Lower leg skin (tissue), 4 donors: ENCODE measurements at regions not wholly inside any gene's neighbourhood (a gene's known extent, or its start where the extent isn't known, plus 50 kb on each side); places are given as distances from the start of the nearest gene placed in this dataset.

Source experiments
- DNase-seq, 2 donors: peaks; one replicate each; pipeline ENCODE4 v3.0.0-alpha.2; 2019; ENCODE audit warnings: low spot score in 2 of 2
- H3K4me3 ChIP-seq: fragments of 200-600 bp; sonication (generic); 2 replicates; pipeline ENCODE4 v1.5.1; 2017; ENCODE audit warnings: mild to moderate bottlenecking, low read depth; ENCODE audit not compliant: poor library complexity, severe bottlenecking
- CTCF ChIP-seq, 3 donors: fragments of 450-650 bp; IDR thresholded peaks; one replicate each; pipeline ENCODE4 v1.5.1; 2016; ENCODE audit warnings: antibody characterized with exemption in 3 of 3, mild to moderate bottlenecking in 3 of 3, moderate library complexity in 2 of 3
- POLR2A ChIP-seq, 2 donors: fragments of 450-650 bp; IDR thresholded peaks; one replicate each; pipeline ENCODE4 v1.6.1; 2016 to 2017; ENCODE audit warnings: antibody characterized with exemption in 2 of 2, mild to moderate bottlenecking in 1 of 2, moderate library complexity in 1 of 2
- WGBS, 2 donors: methylation state at CpG; one replicate each; pipeline ENCODE4 v1.1.5; 2018; 5-methylcytosine and 5-hydroxymethylcytosine counted together
- intact Hi-C: fragments of 100-400 bp; cut with DNase I; formaldehyde crosslinking; loops from one replicate; pipeline ENCODE4 v1.15.0; 2023; ENCODE audit warnings: low total_unique reads

GRCh38 chr9:73714294-73714693 lies 562.6 kb downstream of the ANXA1 start:
- TF ChIP-seq POLR2A (IDR thresholded peaks at IDR 0.05) = no peak
- TF ChIP-seq CTCF (IDR thresholded peaks at IDR 0.05) = no peak
- no peak for DNase-seq
- 29 to 67% methylated on average over 1 of the region's 1 CpG for WGBS, 2 donors
- no peak overlapping the region for H3K4me3 ChIP-seq
- intact Hi-C loops = no loop called here

DNA sequence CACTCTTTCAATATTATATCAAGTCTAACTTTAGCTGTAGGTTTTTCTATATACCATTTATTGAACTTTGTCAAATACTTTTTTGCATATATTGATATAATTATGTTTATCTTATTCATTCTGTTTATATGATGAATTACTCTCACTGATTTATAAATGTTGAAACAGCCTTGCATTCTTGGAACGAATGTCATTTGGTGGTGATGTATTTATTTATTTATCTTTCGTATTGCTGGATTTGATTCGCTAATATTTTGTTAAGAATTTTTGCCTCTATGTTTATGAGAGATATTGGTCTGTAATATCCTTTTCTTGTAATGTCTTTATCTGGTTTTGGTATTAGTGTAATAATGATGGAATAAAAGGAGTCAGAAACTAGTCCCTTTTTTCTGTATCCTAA lies 563.9 kb downstream of the ANXA1 start:
- TF ChIP-seq CTCF (IDR thresholded peaks at IDR 0.05) (no peak), POLR2A (IDR thresholded peaks at IDR 0.05) (no peak)
- H3K4me3 ChIP-seq = no peak overlapping the region
- intact Hi-C loops = no loop called here
- no peak for DNase-seq
- WGBS, 2 donors = 89 to 94% methylated on average over 3 of the region's 3 CpGs

DNA sequence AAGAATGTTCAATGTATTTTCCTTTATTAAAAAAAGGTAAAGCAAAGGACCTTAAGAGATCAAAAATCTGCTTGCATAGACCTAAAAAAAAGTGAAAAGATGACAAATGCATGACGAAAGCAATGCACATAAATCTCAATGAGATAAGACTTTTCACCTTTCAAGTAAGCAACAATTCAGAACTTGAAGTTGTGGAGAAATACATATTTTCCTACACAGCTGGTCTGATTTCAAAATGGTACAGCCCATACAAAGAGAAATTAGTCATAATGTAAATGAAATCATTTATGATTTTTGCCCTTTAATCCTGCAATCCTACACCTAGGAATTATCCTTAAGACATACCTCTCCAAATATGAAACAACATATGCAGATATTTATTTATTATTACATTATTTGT lies 568.0 kb downstream of the ANXA1 start:
- TF ChIP-seq CTCF (IDR thresholded peaks at IDR 0.05) = no peak
- no peak for TF ChIP-seq POLR2A (IDR thresholded peaks at IDR 0.05)
- intact Hi-C loops = no loop called here
- 58 to 63% methylated on average over 1 of the region's 1 CpG for WGBS, 2 donors
- H3K4me3 ChIP-seq = no peak overlapping the region
- DNase-seq = no peak

- 75 to 76% methylated on average over 4 of the region's 4 CpGs for WGBS, 2 donors
- no peak for DNase-seq
- no peak overlapping the region for H3K4me3 ChIP-seq
- no peak for TF ChIP-seq CTCF (IDR thresholded peaks at IDR 0.05)
- intact Hi-C loops = no loop called here
Observed at GRCh38 chr9:73720601-73721000, 568.9 kb downstream of the ANXA1 start.

GRCh38 chr9:73736270-73736669 lies 584.6 kb downstream of the ANXA1 start:
- intact Hi-C loops = no loop called here
- no peak overlapping the region for H3K4me3 ChIP-seq
- TF ChIP-seq POLR2A (IDR thresholded peaks at IDR 0.05) (no peak), CTCF (IDR thresholded peaks at IDR 0.05) (no peak)
- no peak for DNase-seq
- WGBS, 2 donors = 51 to 53% methylated on average over 2 of the region's 2 CpGs

GRCh38 chr9:73738741-73739530 lies 587.3 kb downstream of the ANXA1 start:
- no peak for TF ChIP-seq CTCF (IDR thresholded peaks at IDR 0.05)
- no peak for TF ChIP-seq POLR2A (IDR thresholded peaks at IDR 0.05)
- DNase-seq = no peak
- no peak overlapping the region for H3K4me3 ChIP-seq
- 48% methylated on average over 3 of the region's 3 CpGs for WGBS, 2 donors
- intact Hi-C loops = no loop called here
